HEK293 (cell line): ENCODE measurements at regions not wholly inside any gene's neighbourhood (a gene's known extent, or its start where the extent isn't known, plus 50 kb on each side); places are given as distances from the start of the nearest gene placed in this dataset.

ENCODE experiments used
- CTCF ChIA-PET: fragments of 350-600 bp; formaldehyde crosslinking; extraction: SDS; loops from one replicate; lab custom pipeline; 2021; ENCODE audit warnings: antibody characterized with exemption; lab: Yijun Ruan, JAX
- POLR2A ChIA-PET: fragments of 300-600 bp; formaldehyde crosslinking; extraction: SDS; loops from one replicate; lab custom pipeline; 2020; ENCODE audit warnings: antibody characterized with exemption, inconsistent platforms; lab: Yijun Ruan, JAX
- H3K27ac ChIP-seq: fragments of 200-500 bp; sonication (Bioruptor generic); 2 replicates; pipeline ENCODE4 v1.5.1; 2014; ENCODE audit warnings: low read depth, low read length, control low read depth, inconsistent platforms; ENCODE audit errors: extremely low read depth
- H3K36me3 ChIP-seq, 2 experiments: fragments of 200-500 bp in 1 of 2; sonication (Bioruptor generic) in 1 of 2; 1 replicate in 1 of 2; 2 replicates in 1 of 2; pipeline ENCODE4 v1.5.1; 2014 to 2017; ENCODE audit warnings: inconsistent platforms in 2 of 2, low read length in 2 of 2; ENCODE audit not compliant: control insufficient read depth in 2 of 2, insufficient read depth in 1 of 2
- H3K4me1 ChIP-seq: fragments of 200-500 bp; sonication (Bioruptor generic); 2 replicates; pipeline ENCODE4 v1.5.1; 2014; ENCODE audit warnings: mild to moderate bottlenecking, low read length, inconsistent platforms; ENCODE audit not compliant: control insufficient read depth, insufficient read depth
- H3K4me3 ChIP-seq: 2 replicates; pipeline ENCODE4 v1.5.1; 2011; ENCODE audit warnings: low read depth, mild to moderate bottlenecking, control low read depth, low read length, moderate library complexity
- H3K9me3 ChIP-seq: fragments of 200-500 bp; sonication (Bioruptor generic); 2 replicates; pipeline ENCODE4 v1.5.1; 2014; ENCODE audit warnings: low read depth, low read length, inconsistent platforms; ENCODE audit not compliant: control insufficient read depth, insufficient read depth
- EGR2 ChIP-seq: fragments of 450-650 bp; formaldehyde crosslinking; IDR thresholded peaks from 2 replicates; pipeline ENCODE4 v1.5.1; 2016; ENCODE audit warnings: low read depth, missing biosample characterization, missing genetic modification characterization
- FEZF1 ChIP-seq: fragments of 450-650 bp; formaldehyde crosslinking; IDR thresholded peaks from 2 replicates; pipeline ENCODE4 v1.5.1; 2016; ENCODE audit warnings: missing biosample characterization, missing genetic modification characterization
- GLIS2 ChIP-seq: fragments of 450-650 bp; formaldehyde crosslinking; IDR thresholded peaks from 2 replicates; pipeline ENCODE4 v1.5.1; 2016; ENCODE audit warnings: missing biosample characterization, missing genetic modification characterization
- HIC1 ChIP-seq: fragments of 450-650 bp; formaldehyde crosslinking; IDR thresholded peaks from 2 replicates; pipeline ENCODE4 v1.5.1; 2016; ENCODE audit warnings: missing biosample characterization, missing genetic modification characterization
- HOXA7 ChIP-seq: sonication (generic); formaldehyde crosslinking; IDR thresholded peaks from 2 replicates; pipeline ENCODE4 v1.8.1; 2022; ENCODE audit warnings: missing genetic modification reagents, borderline replicate concordance
- HOXD13 ChIP-seq: sonication (generic); formaldehyde crosslinking; IDR thresholded peaks from 2 replicates; pipeline ENCODE4 v1.8.0; 2022; ENCODE audit warnings: missing genetic modification reagents, borderline replicate concordance
- KLF7 ChIP-seq: fragments of 450-650 bp; formaldehyde crosslinking; IDR thresholded peaks from 2 replicates; pipeline ENCODE4 v1.5.1; 2016; ENCODE audit warnings: missing biosample characterization, missing genetic modification characterization, borderline replicate concordance
- KLF9 ChIP-seq: fragments of 450-650 bp; formaldehyde crosslinking; IDR thresholded peaks from 2 replicates; pipeline ENCODE4 v1.5.1; 2016; ENCODE audit warnings: missing biosample characterization, missing genetic modification characterization, low read depth
- OVOL3 ChIP-seq: fragments of 450-650 bp; formaldehyde crosslinking; IDR thresholded peaks from 2 replicates; pipeline ENCODE4 v1.5.1; 2016; ENCODE audit warnings: missing biosample characterization, missing genetic modification characterization
- PRDM10 ChIP-seq: fragments of 450-650 bp; formaldehyde crosslinking; IDR thresholded peaks from 2 replicates; pipeline ENCODE4 v1.5.1; 2016; ENCODE audit warnings: missing biosample characterization, missing genetic modification characterization
- SALL2 ChIP-seq: fragments of 450-650 bp; formaldehyde crosslinking; IDR thresholded peaks from 2 replicates; pipeline ENCODE4 v1.5.0; 2017; ENCODE audit warnings: missing biosample characterization, mild to moderate bottlenecking, missing genetic modification characterization, borderline replicate concordance
- ZFP69B ChIP-seq: fragments of 450-650 bp; formaldehyde crosslinking; IDR thresholded peaks from 2 replicates; pipeline ENCODE4 v1.5.1; 2016; ENCODE audit warnings: missing biosample characterization, missing genetic modification characterization
- ZNF121 ChIP-seq: fragments of 450-650 bp; formaldehyde crosslinking; IDR thresholded peaks from 2 replicates; pipeline ENCODE4 v1.5.1; 2016; ENCODE audit warnings: missing biosample characterization, missing genetic modification characterization
- ZNF132 ChIP-seq: fragments of 450-650 bp; formaldehyde crosslinking; IDR thresholded peaks from 2 replicates; pipeline ENCODE4 v1.5.1; 2017; ENCODE audit warnings: missing biosample characterization, missing genetic modification characterization, borderline replicate concordance
- ZNF138 ChIP-seq: fragments of 450-650 bp; formaldehyde crosslinking; IDR thresholded peaks from 2 replicates; pipeline ENCODE4 v1.5.1; 2016; ENCODE audit warnings: missing biosample characterization, missing genetic modification characterization, borderline replicate concordance
- ZNF155 ChIP-seq: fragments of 450-650 bp; formaldehyde crosslinking; IDR thresholded peaks from 2 replicates; pipeline ENCODE4 v1.5.1; 2016; ENCODE audit warnings: missing biosample characterization, missing genetic modification characterization
- ZNF221 ChIP-seq: fragments of 450-650 bp; formaldehyde crosslinking; IDR thresholded peaks from 2 replicates; pipeline ENCODE4 v1.5.1; 2017; ENCODE audit warnings: missing biosample characterization, missing genetic modification characterization, borderline replicate concordance
- ZNF239 ChIP-seq: fragments of 450-650 bp; formaldehyde crosslinking; IDR thresholded peaks from 2 replicates; pipeline ENCODE4 v1.5.1; 2016; ENCODE audit warnings: missing biosample characterization, missing genetic modification characterization
- ZNF292 ChIP-seq: fragments of 450-650 bp; formaldehyde crosslinking; IDR thresholded peaks from 2 replicates; pipeline ENCODE4 v1.5.1; 2016; ENCODE audit warnings: low read depth, missing biosample characterization, missing genetic modification characterization, borderline replicate concordance
- ZNF341 ChIP-seq: fragments of 450-650 bp; formaldehyde crosslinking; IDR thresholded peaks from 2 replicates; pipeline ENCODE4; 2016; ENCODE audit warnings: low read depth, missing biosample characterization, missing genetic modification characterization
- ZNF394 ChIP-seq: fragments of 450-650 bp; formaldehyde crosslinking; IDR thresholded peaks from 2 replicates; pipeline ENCODE4 v1.5.1; 2016; ENCODE audit warnings: missing biosample characterization, missing genetic modification characterization, mild to moderate bottlenecking, moderate library complexity, borderline replicate concordance
- ZNF48 ChIP-seq: fragments of 450-650 bp; formaldehyde crosslinking; IDR thresholded peaks from 2 replicates; pipeline ENCODE4 v1.5.1; 2016; ENCODE audit warnings: missing biosample characterization, missing genetic modification characterization
- ZNF629 ChIP-seq: fragments of 450-650 bp; formaldehyde crosslinking; IDR thresholded peaks from 2 replicates; pipeline ENCODE4 v1.5.1; 2017; ENCODE audit warnings: missing biosample characterization, missing genetic modification characterization
- ZNF658 ChIP-seq: fragments of 450-650 bp; formaldehyde crosslinking; IDR thresholded peaks from 2 replicates; pipeline ENCODE4; 2016; ENCODE audit warnings: missing biosample characterization, missing genetic modification characterization
- ZNF747 ChIP-seq: fragments of 450-650 bp; formaldehyde crosslinking; IDR thresholded peaks from 2 replicates; pipeline ENCODE4 v1.5.1; 2016; ENCODE audit warnings: missing biosample characterization, missing genetic modification characterization
- ZSCAN5A ChIP-seq: fragments of 450-650 bp; formaldehyde crosslinking; IDR thresholded peaks from 2 replicates; pipeline ENCODE4 v1.5.1; 2016; ENCODE audit warnings: missing biosample characterization, missing genetic modification characterization
- TF ChIP-seq, protein P1 (sequence below): fragments of 450-650 bp; formaldehyde crosslinking; IDR thresholded peaks from 2 replicates; pipeline ENCODE4 v1.5.0; 2017; ENCODE audit warnings: missing biosample characterization, missing genetic modification characterization, borderline replicate concordance

GRCh38 chr6:19643713-19644112 is 193.5 kb upstream of the ID4 start (continued):
- TF ChIP-seq PRDM10 (tag by site-specific recombination): no peak
- TF ChIP-seq ZNF155 (tag by site-specific recombination): no peak
- no peak for TF ChIP-seq ZNF121 (tag by site-specific recombination)
- no peak for TF ChIP-seq ZNF239 (tag by site-specific recombination)
- TF ChIP-seq ZFP69B: no peak
- TF ChIP-seq KLF7 (tag by site-specific recombination): no peak
- TF ChIP-seq ZSCAN5A (tag by site-specific recombination): no peak
- TF ChIP-seq ZNF138: no peak
- no peak for TF ChIP-seq FEZF1 (tag by site-specific recombination)
- no peak for TF ChIP-seq ZNF48 (tag by site-specific recombination)
- no peak for TF ChIP-seq EGR2 (tag by site-specific recombination)

DNA sequence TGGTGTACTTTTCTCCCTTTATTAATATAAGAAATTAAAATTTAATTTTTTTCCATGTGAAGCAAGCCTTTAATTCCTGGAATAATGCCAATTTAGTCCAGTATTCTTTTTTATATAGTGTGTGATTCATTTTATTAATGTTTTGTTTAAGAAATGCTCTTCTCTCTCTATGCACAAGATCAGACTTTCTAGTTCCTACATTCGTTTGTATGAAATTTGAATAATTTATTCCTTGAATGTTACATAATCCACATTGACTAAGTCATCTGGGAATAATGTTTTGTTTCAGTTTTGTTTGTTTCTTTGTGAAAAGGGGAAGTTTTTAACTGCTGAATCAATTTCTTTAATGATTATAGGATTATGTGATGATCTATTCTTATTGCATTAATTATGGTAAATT is 181.4 kb upstream of the ID4 start:
- H3K27ac ChIP-seq: no peak overlapping the region
- no peaks in the 10 kb centered on the region for H3K9me3 ChIP-seq
- no peaks in the 10 kb centered on the region for H3K4me1 ChIP-seq
- H3K4me3 ChIP-seq: no peak overlapping the region
- ChIA-PET CTCF (interaction anchor here (0.6 to 0.7 kb wide), 7 partner anchors 230 to 979 kb away, joined by 3 to 7 read pairs (median 4); no protein-coding TSS in a partner anchor), POLR2A (no interaction called here)
- H3K36me3 ChIP-seq: no peaks in the 10 kb centered on the region
- TF ChIP-seq HOXA7 (CRISPR knock-in tag) (no peak), ZNF394 (tag by site-specific recombination) (no peak), KLF9 (tag by site-specific recombination) (no peak), ZNF629 (tag by site-specific recombination) (no peak), ZNF221 (tag by site-specific recombination) (no peak), ZNF658 (tag by site-specific recombination) (no peak), HOXD13 (CRISPR knock-in tag) (no peak), HIC1 (no peak), GLIS2 (tag by site-specific recombination) (no peak), ZNF292 (no peak), ZNF341 (no peak), ZNF747 (no peak), OVOL3 (tag by site-specific recombination) (no peak), SALL2 (tag by site-specific recombination) (no peak), ZNF132 (tag by site-specific recombination) (no peak)
- TF ChIP-seq, protein P1, sequence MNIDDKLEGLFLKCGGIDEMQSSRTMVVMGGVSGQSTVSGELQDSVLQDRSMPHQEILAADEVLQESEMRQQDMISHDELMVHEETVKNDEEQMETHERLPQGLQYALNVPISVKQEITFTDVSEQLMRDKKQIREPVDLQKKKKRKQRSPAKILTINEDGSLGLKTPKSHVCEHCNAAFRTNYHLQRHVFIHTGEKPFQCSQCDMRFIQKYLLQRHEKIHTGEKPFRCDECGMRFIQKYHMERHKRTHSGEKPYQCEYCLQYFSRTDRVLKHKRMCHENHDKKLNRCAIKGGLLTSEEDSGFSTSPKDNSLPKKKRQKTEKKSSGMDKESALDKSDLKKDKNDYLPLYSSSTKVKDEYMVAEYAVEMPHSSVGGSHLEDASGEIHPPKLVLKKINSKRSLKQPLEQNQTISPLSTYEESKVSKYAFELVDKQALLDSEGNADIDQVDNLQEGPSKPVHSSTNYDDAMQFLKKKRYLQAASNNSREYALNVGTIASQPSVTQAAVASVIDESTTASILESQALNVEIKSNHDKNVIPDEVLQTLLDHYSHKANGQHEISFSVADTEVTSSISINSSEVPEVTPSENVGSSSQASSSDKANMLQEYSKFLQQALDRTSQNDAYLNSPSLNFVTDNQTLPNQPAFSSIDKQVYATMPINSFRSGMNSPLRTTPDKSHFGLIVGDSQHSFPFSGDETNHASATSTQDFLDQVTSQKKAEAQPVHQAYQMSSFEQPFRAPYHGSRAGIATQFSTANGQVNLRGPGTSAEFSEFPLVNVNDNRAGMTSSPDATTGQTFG (tag by site-specific recombination): no peak
